HCEC 1CT (cell line): ENCODE measurements at regions not wholly inside any gene's neighbourhood (a gene's known extent, or its start where the extent isn't known, plus 50 kb on each side); places are given as distances from the start of the nearest gene placed in this dataset.

Source experiments
- DNase-seq: peaks from one replicate; pipeline ENCODE4 v3.0.0-alpha.2; 2017

DNA sequence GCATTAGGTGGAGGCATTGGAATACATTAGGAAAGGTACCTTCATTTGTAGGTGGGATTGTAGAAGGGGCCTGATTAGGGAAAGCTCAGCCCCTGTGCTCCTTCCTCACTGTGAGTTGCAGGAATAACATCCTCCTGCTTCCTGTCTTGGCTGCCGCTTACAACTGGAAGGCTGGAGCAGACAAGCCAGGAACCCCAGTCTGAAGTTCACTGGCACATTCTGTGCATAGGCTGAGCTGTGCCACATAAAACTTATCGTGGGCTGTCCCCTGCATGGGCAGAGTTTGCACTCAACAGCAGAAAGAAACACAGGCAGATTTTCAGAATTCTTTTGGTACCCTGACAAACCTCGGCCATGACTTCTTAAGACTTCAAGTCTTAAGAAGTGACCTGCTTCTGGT, 200.1 kb downstream of the SALL1 start:
- DNase-seq, result no peak

- no peak for DNase-seq
Measured at GRCh38 chr16:50948268-50948930, 202.7 kb downstream of the SALL1 start.

DNA sequence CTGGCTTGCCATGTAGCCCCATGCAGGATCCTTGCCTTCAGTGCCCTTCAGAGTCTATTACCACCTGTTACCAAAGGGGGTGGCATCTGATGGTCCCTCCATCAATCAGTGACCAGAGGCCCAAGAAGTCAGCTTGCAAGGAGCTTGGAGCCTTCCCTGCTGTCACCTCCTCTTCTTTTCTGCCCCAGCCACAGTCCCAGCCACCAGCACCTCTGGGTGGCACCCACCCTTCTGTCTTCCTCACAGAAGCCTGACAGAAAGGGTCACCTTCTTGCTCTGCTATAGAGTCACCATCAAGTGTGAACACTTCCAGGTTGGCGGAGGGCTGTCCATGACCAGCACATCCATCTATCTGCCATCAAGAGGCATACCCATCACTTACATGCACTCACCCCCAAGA, 203.2 kb downstream of the SALL1 start:
- DNase-seq, result no peak

GRCh38 chr16:50946606-50947005, 204.5 kb downstream of the SALL1 start:
- no peak for DNase-seq

DNA sequence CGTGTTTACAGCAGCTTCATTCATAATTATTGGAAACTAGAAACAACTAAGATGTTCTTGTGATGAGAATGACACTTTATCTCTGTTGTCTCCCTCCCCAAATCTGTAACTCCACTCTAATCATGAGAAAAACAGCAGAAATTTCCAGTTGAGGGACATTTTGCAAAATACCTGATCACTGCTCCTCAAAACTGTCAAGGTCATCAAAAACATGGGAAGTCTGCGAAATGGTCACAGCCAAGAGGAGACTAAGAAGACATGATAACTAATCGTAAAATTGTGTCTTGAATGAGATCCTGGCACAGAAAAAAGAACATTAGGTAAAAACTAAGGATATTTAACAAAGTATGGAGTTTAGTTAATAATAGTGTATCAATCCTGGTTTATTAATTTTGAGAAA, 204.2 kb downstream of the CYLD start:
- no peak for DNase-seq

DNA sequence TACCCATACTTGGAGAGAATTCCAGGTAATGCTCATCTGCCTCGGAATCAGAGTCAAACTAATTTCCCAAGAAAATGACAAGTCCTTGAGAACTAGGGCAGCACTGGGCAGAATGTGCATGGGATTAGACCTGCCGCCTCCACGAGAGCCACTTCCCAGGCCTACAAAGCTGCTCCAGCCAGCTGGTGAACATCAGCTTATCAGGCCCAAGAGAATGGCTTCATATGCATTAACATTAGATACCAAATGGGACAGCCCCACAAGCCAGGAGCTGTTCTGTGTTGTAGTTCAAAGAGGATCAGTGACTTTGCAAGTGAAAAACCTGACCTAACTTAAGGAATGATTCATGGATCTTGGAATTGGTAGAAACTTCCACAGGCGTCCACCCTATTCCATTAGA, 203.3 kb downstream of the CYLD start:
- DNase-seq, result no peak

GRCh38 chr16:50944436-50944835, 202.6 kb downstream of the CYLD start:
- no peak for DNase-seq

DNA sequence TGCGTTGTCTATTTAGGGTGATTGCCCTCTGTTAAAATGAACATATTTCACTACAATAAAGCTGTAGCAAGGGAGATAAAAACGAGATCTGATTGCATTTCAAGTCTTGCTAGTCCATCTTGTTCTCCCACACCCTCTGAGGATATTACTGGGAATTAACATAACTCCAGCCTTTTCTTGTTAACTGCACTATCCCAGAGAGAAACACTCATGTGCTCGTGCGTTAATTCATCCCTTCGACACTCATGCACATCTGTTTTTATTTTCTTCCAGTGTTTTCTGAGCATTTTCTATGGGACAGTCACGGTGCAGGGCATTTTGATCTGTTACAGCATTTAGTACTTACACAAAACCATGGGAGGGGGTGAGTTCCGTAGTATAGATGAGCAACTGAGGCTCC, 202.1 kb downstream of the CYLD start:
- no peak for DNase-seq

- DNase-seq, result no peak
Measured at GRCh38 chr16:50942143-50942542, 200.3 kb downstream of the CYLD start.

DNA sequence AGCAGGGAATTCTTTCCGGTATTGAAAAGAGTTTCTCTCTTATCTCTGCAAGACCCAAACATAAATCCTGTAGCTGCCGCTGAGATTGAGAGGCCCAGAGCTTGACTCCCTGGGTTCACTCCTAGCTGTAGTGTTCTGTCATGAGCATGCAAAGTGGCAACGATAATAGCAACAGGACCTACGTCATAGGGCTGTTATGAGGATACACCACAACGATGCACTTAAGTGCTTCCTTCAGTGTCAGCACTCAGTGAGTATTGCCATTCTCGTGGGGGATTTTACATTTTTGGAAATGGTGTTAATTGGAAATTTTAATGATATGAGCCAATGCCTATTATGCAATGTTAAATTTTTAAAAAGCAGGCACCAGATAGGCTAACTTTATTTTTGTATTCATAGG, 199.8 kb downstream of the CYLD start:
- DNase-seq, result no peak

- no peak for DNase-seq
Measured at GRCh38 chr16:50940275-50940854, 198.5 kb downstream of the CYLD start.

- no peak for DNase-seq
Measured at GRCh38 chr16:50939356-50939755, 197.5 kb downstream of the CYLD start.

DNA sequence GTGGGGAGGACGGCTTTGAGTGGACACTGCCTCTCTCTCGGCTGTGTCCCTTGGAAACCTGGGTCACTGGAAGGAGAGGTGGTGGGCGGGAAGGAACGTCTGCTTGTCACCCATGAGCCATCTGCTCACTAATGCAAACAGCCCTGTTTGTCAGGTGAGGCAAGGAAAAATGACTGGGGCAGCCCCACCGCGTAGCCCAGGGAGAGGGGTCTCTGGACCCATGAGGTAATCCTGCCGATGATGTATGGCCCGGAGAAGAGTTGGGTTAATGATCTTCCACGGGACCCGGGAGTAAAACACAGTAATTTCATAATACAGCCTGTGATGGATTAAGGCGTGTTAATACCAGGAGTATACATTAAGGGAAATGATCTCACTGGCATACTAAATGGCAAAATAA, 197.0 kb downstream of the CYLD start:
- DNase-seq, result no peak

- DNase-seq, result no peak
Measured at GRCh38 chr16:50933262-50933661, 191.4 kb downstream of the CYLD start.

GRCh38 chr16:50932348-50932935, 190.6 kb downstream of the CYLD start:
- DNase-seq, result no peak

GRCh38 chr16:50928065-50928464, 186.2 kb downstream of the CYLD start:
- no peak for DNase-seq

DNA sequence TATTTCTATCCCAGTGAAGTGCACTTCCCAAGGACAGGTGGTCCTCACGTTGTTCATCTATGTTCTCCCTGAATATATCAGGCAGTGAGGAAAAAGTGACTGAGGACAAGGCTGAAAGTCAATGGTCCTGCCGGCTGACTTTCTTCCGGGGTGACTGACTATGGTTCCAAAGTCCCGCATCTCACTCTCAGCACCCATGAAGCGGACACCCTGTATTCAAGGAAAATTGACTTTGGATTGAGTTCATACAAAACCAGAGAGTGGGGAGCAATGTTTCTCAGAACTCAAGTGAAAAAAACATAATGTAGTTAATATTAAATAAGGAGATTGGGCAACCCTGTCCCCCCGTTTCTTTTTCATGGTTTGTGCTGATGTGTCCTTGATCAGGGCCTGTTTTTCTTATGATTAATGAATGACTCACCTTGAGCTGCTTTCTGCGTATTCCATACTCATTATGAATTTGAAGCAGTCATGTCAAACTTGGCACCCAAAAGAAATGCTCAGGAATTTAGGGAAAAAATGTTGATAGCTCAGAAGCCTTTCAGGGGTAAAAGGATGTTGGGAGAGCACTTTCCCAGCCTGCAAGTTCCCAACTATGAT, 184.0 kb downstream of the CYLD start:
- peak; percentile 34 for DNase-seq

DNA sequence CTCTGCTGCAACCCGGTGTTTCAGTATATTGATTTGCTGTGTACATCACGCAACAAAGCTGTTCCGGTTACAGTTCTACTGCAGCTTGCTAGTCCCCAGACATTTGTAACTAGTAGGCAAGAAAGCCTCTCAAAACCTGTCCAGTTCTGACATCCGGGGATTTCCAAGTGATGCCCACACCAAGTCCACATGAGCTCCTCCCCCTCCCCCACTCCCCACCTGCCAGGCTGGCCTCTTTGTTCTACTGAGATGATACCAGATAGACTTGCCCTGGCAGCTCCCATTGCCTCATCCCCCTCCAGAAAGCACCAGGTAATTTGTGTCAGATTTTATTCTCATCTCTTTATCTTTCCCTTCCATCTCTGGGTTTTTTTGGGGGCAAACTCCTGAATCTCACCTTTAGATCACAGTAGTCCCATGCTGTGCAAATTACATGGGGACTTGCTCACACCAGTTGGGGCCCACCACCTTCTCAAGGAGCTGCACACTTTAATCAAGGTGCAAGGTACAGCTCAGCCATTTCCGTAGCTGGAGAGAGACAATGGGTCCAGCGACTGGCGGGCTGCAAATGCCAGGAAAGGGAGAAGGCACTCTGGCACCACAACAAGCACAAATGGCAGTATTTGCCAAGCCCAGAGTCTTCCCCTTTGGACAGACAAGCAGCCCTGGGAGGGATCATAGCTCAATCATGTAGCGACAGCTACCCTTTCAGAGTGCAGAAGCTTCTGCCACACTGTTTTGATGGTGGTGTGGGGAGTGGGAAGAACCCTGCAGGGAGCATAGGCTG, 183.1 kb downstream of the CYLD start:
- DNase-seq, result no peak

DNA sequence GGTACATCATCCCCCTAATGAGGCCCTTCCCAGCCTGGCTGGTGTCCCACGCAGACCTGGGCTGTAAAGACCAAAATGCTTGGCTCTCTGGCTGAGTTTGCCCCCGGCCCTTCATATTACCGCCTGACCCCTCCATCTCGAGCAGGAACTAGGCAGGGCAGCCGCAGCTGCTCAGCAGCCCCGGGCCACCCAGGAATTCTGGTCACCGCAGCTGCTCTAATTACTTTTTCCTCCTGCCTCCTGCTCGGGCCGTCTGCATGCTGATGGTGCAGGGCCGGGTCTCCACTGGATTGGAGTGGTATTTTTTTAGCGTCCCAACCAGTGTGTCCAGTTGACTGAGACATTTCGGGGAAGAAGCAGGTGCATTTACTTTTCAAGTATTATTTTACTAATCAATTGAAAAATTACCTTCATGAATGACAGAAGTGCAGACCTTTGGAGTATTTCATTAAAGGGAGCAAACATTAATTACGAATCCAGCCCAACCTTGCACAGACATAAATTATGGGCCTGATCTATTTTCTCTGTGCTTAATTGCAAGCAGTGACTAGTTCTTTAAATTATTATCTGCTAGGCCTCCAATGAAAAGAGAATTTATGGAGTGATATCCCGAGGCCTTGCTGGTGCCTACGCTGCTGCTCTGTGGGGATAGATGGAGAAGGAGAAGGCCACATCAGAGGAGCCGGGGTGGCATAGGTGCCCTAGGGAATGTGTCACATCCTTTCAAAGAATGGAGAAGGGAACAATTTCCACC, 176.2 kb downstream of the CYLD start:
- no peak for DNase-seq

DNA sequence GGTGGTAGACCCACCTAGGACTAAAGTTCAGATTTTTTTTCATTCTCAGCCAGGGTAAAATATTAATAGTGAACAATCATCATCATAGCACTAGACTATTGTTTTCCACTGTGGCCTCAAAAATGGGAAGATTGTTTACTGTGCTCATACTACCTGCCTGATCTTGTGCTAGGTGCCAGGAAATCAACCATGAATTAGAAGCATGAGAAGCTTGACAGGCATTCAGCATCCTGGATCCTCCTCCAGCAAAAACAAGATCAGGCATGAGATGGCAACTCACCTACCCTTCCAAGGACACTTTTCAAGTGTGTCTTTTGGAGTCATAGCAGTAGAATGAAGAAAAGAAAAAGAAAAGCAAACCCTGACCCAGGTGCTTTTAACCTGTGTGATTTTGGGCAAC, 174.2 kb downstream of the CYLD start:
- no peak for DNase-seq

DNA sequence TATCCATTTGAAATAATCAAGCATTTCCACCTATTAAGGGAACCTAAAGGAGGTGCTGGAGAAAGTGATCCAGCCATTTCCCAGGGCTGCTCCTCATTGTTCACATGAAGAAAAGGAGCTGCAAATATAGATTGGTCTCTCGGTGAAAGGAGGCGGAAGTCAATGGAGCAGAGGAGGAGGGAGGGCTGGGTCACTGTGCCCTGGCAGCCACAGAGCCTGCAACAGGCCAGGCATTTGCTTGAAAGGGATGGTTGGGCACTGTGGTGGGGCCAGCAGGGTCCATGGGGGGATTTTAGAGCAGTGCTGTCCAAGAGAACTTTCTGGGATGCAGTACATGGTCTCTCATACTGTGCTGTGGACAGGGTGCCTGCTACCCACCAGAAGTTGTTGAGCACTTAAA, 173.2 kb downstream of the CYLD start:
- no peak for DNase-seq

DNA sequence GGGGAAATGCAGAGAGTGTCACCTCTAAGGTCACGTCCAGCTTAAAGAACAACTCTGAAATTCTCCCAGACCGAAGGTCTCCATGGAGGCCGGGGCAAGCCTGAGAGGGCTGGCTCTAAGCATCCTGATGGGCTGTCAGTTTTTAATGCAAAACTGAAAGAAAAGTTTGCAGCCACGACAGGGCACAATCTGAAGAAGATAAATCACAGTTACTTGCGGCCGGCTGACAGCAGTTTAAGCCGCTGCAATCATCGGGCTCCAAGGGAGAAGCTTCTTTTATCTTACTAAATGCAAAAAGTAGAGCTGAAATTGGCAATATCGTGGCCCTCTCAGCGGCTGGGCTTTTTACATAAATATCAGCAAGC, 168.8 kb downstream of the CYLD start:
- no peak for DNase-seq
